Keratinocyte (primary cell): ENCODE measurements at regions not wholly inside any gene's neighbourhood (a gene's known extent, or its start where the extent isn't known, plus 50 kb on each side); places are given as distances from the start of the nearest gene placed in this dataset.

Experiments used
- DNase-seq: peaks from one replicate; pipeline ENCODE4 v3.0.0-alpha.2; 2011; ENCODE audit warnings: low read depth, missing footprints, low spot score
- FAIRE-seq: peaks from 2 replicates; lab custom pipeline; 2011; peaks lifted over from hg19 to GRCh38; lab: Jason Lieb, UNC
- H2AFZ ChIP-seq: 2 replicates; pipeline ENCODE4 v1.6.0; 2012; ENCODE audit warnings: low read length, control low read depth, inconsistent platforms; ENCODE audit not compliant: control insufficient read depth
- H3K27ac ChIP-seq: 2 replicates; pipeline ENCODE4 v1.5.1; 2011; ENCODE audit warnings: low read length; ENCODE audit not compliant: control insufficient read depth, insufficient read depth
- H3K27me3 ChIP-seq: 3 replicates; pipeline ENCODE4 v1.6.0; 2011; ENCODE audit warnings: low read length; ENCODE audit not compliant: control insufficient read depth, insufficient read depth; ENCODE audit errors: extremely low read depth
- H3K36me3 ChIP-seq, 2 experiments: 2 replicates in 1 of 2; 3 replicates in 1 of 2; pipeline ENCODE4 v1.5.1; 2011; ENCODE audit warnings: low read length in 2 of 2, mild to moderate bottlenecking in 1 of 2; ENCODE audit not compliant: control insufficient read depth in 2 of 2, insufficient read depth in 2 of 2; ENCODE audit errors: extremely low read depth in 1 of 2
- H3K4me1 ChIP-seq: 3 replicates; pipeline ENCODE4 v1.5.1; 2011; ENCODE audit warnings: low read length; ENCODE audit not compliant: control insufficient read depth, insufficient read depth; ENCODE audit errors: extremely low read depth
- H3K4me2 ChIP-seq: 3 replicates; pipeline ENCODE4 v1.6.0; 2011; ENCODE audit warnings: low read depth, low read length; ENCODE audit not compliant: control insufficient read depth, insufficient read depth; ENCODE audit errors: extremely low read depth
- H3K4me3 ChIP-seq, 3 experiments: fragments of 200-600 bp in 1 of 3; sonication (generic) in 1 of 3; 2 replicates in 2 of 3; 3 replicates in 1 of 3; pipeline ENCODE4 v1.5.1; 2011 to 2016; ENCODE audit warnings: low read length in 3 of 3, mild to moderate bottlenecking in 3 of 3, control low read depth in 2 of 3, inconsistent platforms in 1 of 3, low read depth in 1 of 3, mixed read lengths in 1 of 3, mixed run types in 1 of 3, moderate library complexity in 1 of 3; ENCODE audit not compliant: control insufficient read depth in 2 of 3, insufficient read depth in 2 of 3; ENCODE audit errors: extremely low read depth in 1 of 3
- H3K79me2 ChIP-seq: 2 replicates; pipeline ENCODE4 v1.6.0; 2012; ENCODE audit warnings: low read length; ENCODE audit not compliant: control insufficient read depth, insufficient read depth
- H3K9ac ChIP-seq: 3 replicates; pipeline ENCODE4 v1.6.0; 2011; ENCODE audit warnings: low read length; ENCODE audit not compliant: control insufficient read depth, insufficient read depth; ENCODE audit errors: extremely low read depth
- H3K9me1 ChIP-seq: 3 replicates; pipeline ENCODE4 v1.6.0; 2011; ENCODE audit warnings: low read length; ENCODE audit not compliant: control insufficient read depth, insufficient read depth; ENCODE audit errors: extremely low read depth
- H3K9me3 ChIP-seq: 2 replicates; pipeline ENCODE4 v1.5.1; 2012; ENCODE audit warnings: low read depth, low read length; ENCODE audit not compliant: control insufficient read depth
- H4K20me1 ChIP-seq: 3 replicates; pipeline ENCODE4 v1.6.0; 2011; ENCODE audit warnings: low read length; ENCODE audit not compliant: control insufficient read depth, insufficient read depth; ENCODE audit errors: extremely low read depth
- EZH2 ChIP-seq: IDR thresholded peaks from one replicate; pipeline ENCODE4 v1.6.1; 2012; ENCODE audit warnings: inconsistent platforms, mild to moderate bottlenecking, low read length, moderate library complexity
- dilution Hi-C: fragments of 300-500 bp; cut with MboI; formaldehyde crosslinking; loops from one replicate; pipeline ENCODE4 v1.7.0; 2020; ENCODE audit warnings: low sequenced_read_pairs; ENCODE audit not compliant: extremely low pct_ligation_motif_present
- TF ChIP-seq, protein P1 (sequence below), 3 experiments: IDR thresholded peaks in 1 of 3; conservative IDR thresholded peaks in 1 of 3; optimal IDR thresholded peaks in 1 of 3; 2 replicates in 2 of 3; 3 replicates in 1 of 3; pipeline versions ENCODE3 to v1.5.1; 2011; ENCODE audit warnings: low read length in 3 of 3, mild to moderate bottlenecking in 3 of 3, moderate library complexity in 2 of 3, control low read depth in 1 of 3, inconsistent platforms in 1 of 3; ENCODE audit not compliant: insufficient read depth in 2 of 3; ENCODE audit errors: extremely low read depth in 1 of 3

DNA sequence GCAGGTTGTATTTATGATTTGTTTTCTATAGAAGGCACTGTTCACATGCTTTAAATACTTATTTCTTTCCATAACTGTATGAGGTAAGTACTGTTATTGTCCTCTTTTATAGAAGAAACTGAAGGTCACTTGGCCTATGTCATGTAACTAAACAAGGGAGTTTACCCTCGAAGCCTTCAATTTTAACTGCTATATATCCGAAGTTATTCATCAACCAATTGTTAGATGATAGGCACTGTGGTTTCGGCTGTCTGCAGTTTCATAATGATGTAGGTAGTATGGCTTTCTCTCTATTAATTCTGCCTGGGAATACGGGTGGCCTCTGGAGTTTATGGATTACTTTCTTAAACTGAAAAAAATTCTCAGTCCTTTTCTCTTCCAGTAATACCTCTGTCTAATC, 413.3 kb upstream of the ADGRL2 start:
- DNase-seq (no peak), FAIRE-seq (no peak)
- no peaks in the 10 kb centered on the region for H3K36me3 ChIP-seq
- no peaks in the 10 kb centered on the region for H4K20me1 ChIP-seq
- no peaks in the 10 kb centered on the region for H3K9me1 ChIP-seq
- H3K27ac ChIP-seq: no peak overlapping the region
- no peak for TF ChIP-seq EZH2
- TF ChIP-seq, protein P1, sequence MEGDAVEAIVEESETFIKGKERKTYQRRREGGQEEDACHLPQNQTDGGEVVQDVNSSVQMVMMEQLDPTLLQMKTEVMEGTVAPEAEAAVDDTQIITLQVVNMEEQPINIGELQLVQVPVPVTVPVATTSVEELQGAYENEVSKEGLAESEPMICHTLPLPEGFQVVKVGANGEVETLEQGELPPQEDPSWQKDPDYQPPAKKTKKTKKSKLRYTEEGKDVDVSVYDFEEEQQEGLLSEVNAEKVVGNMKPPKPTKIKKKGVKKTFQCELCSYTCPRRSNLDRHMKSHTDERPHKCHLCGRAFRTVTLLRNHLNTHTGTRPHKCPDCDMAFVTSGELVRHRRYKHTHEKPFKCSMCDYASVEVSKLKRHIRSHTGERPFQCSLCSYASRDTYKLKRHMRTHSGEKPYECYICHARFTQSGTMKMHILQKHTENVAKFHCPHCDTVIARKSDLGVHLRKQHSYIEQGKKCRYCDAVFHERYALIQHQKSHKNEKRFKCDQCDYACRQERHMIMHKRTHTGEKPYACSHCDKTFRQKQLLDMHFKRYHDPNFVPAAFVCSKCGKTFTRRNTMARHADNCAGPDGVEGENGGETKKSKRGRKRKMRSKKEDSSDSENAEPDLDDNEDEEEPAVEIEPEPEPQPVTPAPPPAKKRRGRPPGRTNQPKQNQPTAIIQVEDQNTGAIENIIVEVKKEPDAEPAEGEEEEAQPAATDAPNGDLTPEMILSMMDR (optimal IDR thresholded peaks at IDR 0.05 in 1 of 3, IDR thresholded peaks at IDR 0.05 in 1 of 3, conservative IDR thresholded peaks at IDR 0.05 in 1 of 3; ENCODE audit: extremely low read depth in 1 of 3, insufficient read depth in 2 of 3, low read length in 3 of 3): no peak
- H3K27me3 ChIP-seq: no peaks in the 10 kb centered on the region
- H3K9ac ChIP-seq: no peak overlapping the region
- no peak overlapping the region for H3K4me2 ChIP-seq
- dilution Hi-C loops: no loop called here
- no peak overlapping the region for H2AFZ ChIP-seq
- no peaks in the 10 kb centered on the region for H3K9me3 ChIP-seq
- H3K79me2 ChIP-seq: no peaks in the 10 kb centered on the region
- H3K4me3 ChIP-seq: no peak overlapping the region
- no peaks in the 10 kb centered on the region for H3K4me1 ChIP-seq

DNA sequence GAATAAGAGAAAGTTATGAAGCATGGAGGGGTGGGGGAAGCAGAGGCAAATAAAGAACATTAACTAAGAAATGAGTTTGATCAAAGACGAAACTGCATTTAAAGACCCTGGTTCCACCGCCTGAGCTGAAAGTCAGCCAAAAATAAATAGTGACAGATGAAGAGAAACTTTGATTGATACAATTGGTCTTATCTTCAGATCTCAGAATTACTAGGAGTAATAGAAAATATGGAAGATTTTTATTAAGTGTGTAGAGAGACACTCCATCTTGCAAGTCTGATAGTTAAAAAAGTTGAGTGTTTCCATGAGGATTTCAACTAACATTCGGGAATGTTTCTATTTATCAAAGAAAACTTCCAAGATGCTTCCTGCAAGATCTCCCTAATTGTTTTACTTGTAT, 418.2 kb upstream of the ADGRL2 start:
- Histone ChIP-seq H3K27ac (no peak overlapping the region), H3K27me3 (no peaks in the 10 kb centered on the region), H3K4me3 (no peak overlapping the region), H2AFZ (no peak overlapping the region), H3K4me1 (no peaks in the 10 kb centered on the region), H3K9ac (no peak overlapping the region), H3K4me2 (no peak overlapping the region), H4K20me1 (no peaks in the 10 kb centered on the region), H3K79me2 (no peaks in the 10 kb centered on the region), H3K9me1 (no peaks in the 10 kb centered on the region), H3K9me3 (no peaks in the 10 kb centered on the region), H3K36me3 (no peaks in the 10 kb centered on the region)
- TF ChIP-seq EZH2: no peak
- TF ChIP-seq, protein P1 (optimal IDR thresholded peaks at IDR 0.05 in 1 of 3, IDR thresholded peaks at IDR 0.05 in 1 of 3, conservative IDR thresholded peaks at IDR 0.05 in 1 of 3; ENCODE audit: extremely low read depth in 1 of 3, insufficient read depth in 2 of 3, low read length in 3 of 3): no peak
- FAIRE-seq (no peak), DNase-seq (no peak)
- dilution Hi-C loops: no loop called here
